Loucy (cell line): ENCODE measurements at regions not wholly inside any gene's neighbourhood (a gene's known extent, or its start where the extent isn't known, plus 50 kb on each side); places are given as distances from the start of the nearest gene placed in this dataset.

Source experiments
- H2AFZ ChIP-seq: fragments of 200-600 bp; sonication (generic); 2 replicates; pipeline ENCODE4 v1.6.0; 2016; ENCODE audit warnings: antibody characterized with exemption, mild to moderate bottlenecking, low read length, moderate library complexity
- H3F3A ChIP-seq: fragments of 200-600 bp; 2 replicates; pipeline ENCODE4 v1.6.0; 2016; ENCODE audit warnings: antibody characterized with exemption, low read depth, mild to moderate bottlenecking
- H3K27me3 ChIP-seq: fragments of 200-600 bp; sonication (generic); 2 replicates; pipeline ENCODE4 v1.6.1; 2014; ENCODE audit warnings: low read length, mild to moderate bottlenecking; ENCODE audit not compliant: insufficient read depth, poor library complexity, severe bottlenecking
- H3K36me3 ChIP-seq: fragments of 200-600 bp; sonication (generic); 2 replicates; pipeline ENCODE4 v1.6.1; 2016; ENCODE audit warnings: low read length; ENCODE audit not compliant: insufficient read depth
- H3K4me1 ChIP-seq: fragments of 200-600 bp; sonication (generic); 2 replicates; pipeline ENCODE4 v1.5.1; 2014; ENCODE audit warnings: low read length, mild to moderate bottlenecking; ENCODE audit not compliant: insufficient read depth, poor library complexity, severe bottlenecking
- H3K4me2 ChIP-seq: fragments of 200-600 bp; sonication (generic); 2 replicates; pipeline ENCODE4 v1.6.0; 2014; ENCODE audit warnings: antibody characterized with exemption, low read length, low read depth, mild to moderate bottlenecking; ENCODE audit not compliant: poor library complexity, severe bottlenecking
- H3K4me3 ChIP-seq: fragments of 200-600 bp; sonication (generic); 2 replicates; pipeline ENCODE4 v1.5.1; 2014; ENCODE audit warnings: low read length, mild to moderate bottlenecking, mixed read lengths; ENCODE audit not compliant: poor library complexity, severe bottlenecking
- H3K79me2 ChIP-seq: fragments of 200-600 bp; sonication (generic); 2 replicates; pipeline ENCODE4 v1.6.1; 2014; ENCODE audit warnings: low read length; ENCODE audit not compliant: insufficient read depth
- H3K9ac ChIP-seq: fragments of 200-600 bp; sonication (generic); 2 replicates; pipeline ENCODE4 v1.6.0; 2014; ENCODE audit warnings: mild to moderate bottlenecking, low read depth, low read length, moderate library complexity; ENCODE audit not compliant: poor library complexity, severe bottlenecking
- H3K9me2 ChIP-seq: fragments of 200-600 bp; sonication (generic); replicated peaks from 2 replicates; pipeline ENCODE4 v1.6.1; 2016; ENCODE audit warnings: low read depth, low read length, mixed read lengths
- H3K9me3 ChIP-seq: fragments of 200-600 bp; sonication (generic); 2 replicates; pipeline ENCODE4 v1.6.1; 2014; ENCODE audit warnings: mild to moderate bottlenecking, antibody characterized with exemption, low read length, low read depth; ENCODE audit not compliant: insufficient read depth
- H4K20me1 ChIP-seq: fragments of 200-600 bp; sonication (generic); 2 replicates; pipeline ENCODE4 v1.6.0; 2014; ENCODE audit warnings: antibody characterized with exemption, low read length, mild to moderate bottlenecking; ENCODE audit not compliant: insufficient read depth, poor library complexity, severe bottlenecking
- EZH2phosphoT487 ChIP-seq: fragments of 200-600 bp; IDR thresholded peaks from 2 replicates; pipeline ENCODE4 v1.6.1; 2018; ENCODE audit warnings: antibody characterized with exemption, mild to moderate bottlenecking, moderate library complexity, borderline replicate concordance
- TF ChIP-seq, protein P1 (sequence below): fragments of 200-600 bp; sonication (generic); conservative IDR thresholded peaks from 2 replicates; pipeline ENCODE4 v1.5.1; 2014; ENCODE audit warnings: mild to moderate bottlenecking, antibody characterized with exemption, low read length

DNA sequence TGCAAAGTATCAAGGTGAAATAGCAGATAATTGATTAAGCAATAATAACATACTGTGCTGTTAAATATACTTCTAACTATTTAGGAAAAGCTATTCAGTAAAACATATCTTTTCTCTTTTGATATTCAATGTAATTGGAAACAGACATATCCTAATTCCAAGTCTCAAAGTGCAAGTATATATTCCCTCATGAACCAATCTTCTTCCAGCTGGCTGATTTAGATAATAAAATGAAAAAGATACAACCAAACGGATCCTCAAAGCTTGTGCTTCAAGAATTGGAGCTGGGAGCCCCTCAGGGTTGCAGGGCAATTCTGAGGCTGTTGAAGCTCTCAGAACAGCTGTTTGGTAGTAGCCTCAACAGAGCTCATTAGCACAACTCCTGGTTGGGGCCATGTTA, 236.6 kb downstream of the ZIC1 start:
- peaks cover 12% of the 10 kb centered on the region for H3K4me1 ChIP-seq
- 0 out of 2 replicates have a peak overlapping the region, but pooled peaks have one; percentile 11 for H2AFZ ChIP-seq
- H3K9me2 ChIP-seq, result no peaks in the 10 kb centered on the region
- H3K4me2 ChIP-seq, result no peak overlapping the region
- H3K36me3 ChIP-seq, result no peaks in the 10 kb centered on the region
- no peaks in the 10 kb centered on the region for H4K20me1 ChIP-seq
- TF ChIP-seq EZH2phosphoT487, result no peak
- TF ChIP-seq, protein P1, sequence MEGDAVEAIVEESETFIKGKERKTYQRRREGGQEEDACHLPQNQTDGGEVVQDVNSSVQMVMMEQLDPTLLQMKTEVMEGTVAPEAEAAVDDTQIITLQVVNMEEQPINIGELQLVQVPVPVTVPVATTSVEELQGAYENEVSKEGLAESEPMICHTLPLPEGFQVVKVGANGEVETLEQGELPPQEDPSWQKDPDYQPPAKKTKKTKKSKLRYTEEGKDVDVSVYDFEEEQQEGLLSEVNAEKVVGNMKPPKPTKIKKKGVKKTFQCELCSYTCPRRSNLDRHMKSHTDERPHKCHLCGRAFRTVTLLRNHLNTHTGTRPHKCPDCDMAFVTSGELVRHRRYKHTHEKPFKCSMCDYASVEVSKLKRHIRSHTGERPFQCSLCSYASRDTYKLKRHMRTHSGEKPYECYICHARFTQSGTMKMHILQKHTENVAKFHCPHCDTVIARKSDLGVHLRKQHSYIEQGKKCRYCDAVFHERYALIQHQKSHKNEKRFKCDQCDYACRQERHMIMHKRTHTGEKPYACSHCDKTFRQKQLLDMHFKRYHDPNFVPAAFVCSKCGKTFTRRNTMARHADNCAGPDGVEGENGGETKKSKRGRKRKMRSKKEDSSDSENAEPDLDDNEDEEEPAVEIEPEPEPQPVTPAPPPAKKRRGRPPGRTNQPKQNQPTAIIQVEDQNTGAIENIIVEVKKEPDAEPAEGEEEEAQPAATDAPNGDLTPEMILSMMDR, result no peak
- no peaks in the 10 kb centered on the region for H3K9me3 ChIP-seq
- H3K79me2 ChIP-seq, result no peaks in the 10 kb centered on the region
- H3F3A ChIP-seq, result no peaks in the 10 kb centered on the region
- H3K27me3 ChIP-seq, result no peaks in the 10 kb centered on the region
- H3K9ac ChIP-seq, result no peak overlapping the region
- H3K4me3 ChIP-seq, result no peak overlapping the region

DNA sequence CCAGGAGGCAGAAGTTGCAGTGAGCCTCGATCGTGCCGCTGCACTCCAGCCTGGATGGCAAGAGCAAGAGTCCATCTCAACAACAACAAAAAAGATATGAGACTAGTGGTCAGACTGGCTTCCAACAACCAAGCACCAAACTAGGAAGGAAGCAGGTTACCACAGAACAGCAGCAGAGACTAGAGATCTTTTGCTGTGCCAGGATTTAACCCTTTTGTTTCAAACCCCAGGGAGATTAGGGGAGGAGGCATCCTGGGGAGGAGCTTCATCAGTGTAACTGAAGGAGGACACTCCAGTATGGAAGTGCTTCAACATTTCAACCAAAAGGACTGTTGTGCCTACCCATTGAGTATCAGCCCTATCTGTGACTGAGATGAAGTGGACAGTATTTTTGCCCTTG, 240.3 kb downstream of the ZIC1 start:
- no peak overlapping the region for H3K4me3 ChIP-seq
- H2AFZ ChIP-seq, result no peak overlapping the region
- H4K20me1 ChIP-seq, result no peaks in the 10 kb centered on the region
- H3K4me2 ChIP-seq, result peak overlapping the region; percentile 0
- H3F3A ChIP-seq, result no peaks in the 10 kb centered on the region; the same call in 1 of the 2 replicates
- H3K36me3 ChIP-seq, result no peaks in the 10 kb centered on the region
- H3K9ac ChIP-seq, result no peak overlapping the region
- H3K27me3 ChIP-seq, result no peaks in the 10 kb centered on the region
- H3K9me3 ChIP-seq, result no peaks in the 10 kb centered on the region
- H3K79me2 ChIP-seq, result no peaks in the 10 kb centered on the region
- peaks cover 43% of the 10 kb centered on the region for H3K4me1 ChIP-seq
- TF ChIP-seq EZH2phosphoT487, result no peak
- TF ChIP-seq, protein P1, result peak; percentile 23
- no peaks in the 10 kb centered on the region for H3K9me2 ChIP-seq

DNA sequence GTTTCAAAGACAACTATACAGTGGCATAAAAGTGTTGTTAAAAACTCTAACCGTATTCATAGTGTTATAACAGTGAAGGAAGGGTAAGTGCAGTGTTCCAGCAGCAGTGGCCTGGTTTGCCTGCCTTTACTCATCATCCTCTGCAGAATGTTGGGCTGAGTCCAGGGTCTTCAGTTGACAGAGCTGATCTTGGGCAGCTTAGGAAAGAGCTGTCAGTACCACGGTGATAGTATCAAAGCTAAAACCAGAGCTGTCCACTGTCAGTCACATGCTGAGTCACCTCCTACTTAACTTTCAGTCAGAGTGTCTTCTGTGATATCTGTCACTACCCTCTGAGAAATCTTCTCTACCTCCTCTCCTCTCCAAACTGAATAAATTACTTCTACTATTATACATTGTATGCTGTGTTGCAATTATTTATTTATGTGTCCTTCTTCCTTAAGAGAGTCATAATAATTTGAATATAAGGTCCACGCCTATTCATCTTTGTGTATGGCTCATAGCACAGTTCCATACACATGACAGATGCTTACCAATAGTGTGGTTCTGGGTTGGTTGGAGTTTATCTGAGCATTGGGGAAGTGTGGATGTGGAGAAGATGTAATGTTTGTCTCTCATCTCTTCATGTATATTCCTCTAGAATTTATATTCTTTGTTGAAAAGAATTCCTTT, 242.1 kb downstream of the ZIC1 start:
- Histone ChIP-seq H3K27me3 (no peaks in the 10 kb centered on the region), H3K4me2 (peak overlapping the region; percentile 2), H3K9ac (no peak overlapping the region), H2AFZ (peak overlapping the region; percentile 1; the same call in 1 of the 2 replicates), H3K4me3 (no peak overlapping the region), H3F3A (no peaks in the 10 kb centered on the region; the same call in 1 of the 2 replicates), H3K79me2 (no peaks in the 10 kb centered on the region), H3K9me3 (no peaks in the 10 kb centered on the region), H4K20me1 (no peaks in the 10 kb centered on the region), H3K36me3 (no peaks in the 10 kb centered on the region), H3K9me2 (no peaks in the 10 kb centered on the region), H3K4me1 (peaks cover 59% of the 10 kb centered on the region)
- TF ChIP-seq EZH2phosphoT487, result no peak
- TF ChIP-seq, protein P1, result no peak
